WI38 (cell line): ENCODE measurements at regions not wholly inside any gene's neighbourhood (a gene's known extent, or its start where the extent isn't known, plus 50 kb on each side); places are given as distances from the start of the nearest gene placed in this dataset.

ENCODE experiments used
- H3K4me3 ChIP-seq: 2 replicates; pipeline ENCODE4 v1.5.1; 2011; ENCODE audit warnings: low read depth, mild to moderate bottlenecking, control low read depth, low read length
- TF ChIP-seq, protein P1 (sequence below): IDR thresholded peaks from 2 replicates; pipeline ENCODE4 v1.5.1; 2012; ENCODE audit warnings: low read depth, mild to moderate bottlenecking, control low read depth, low read length

DNA sequence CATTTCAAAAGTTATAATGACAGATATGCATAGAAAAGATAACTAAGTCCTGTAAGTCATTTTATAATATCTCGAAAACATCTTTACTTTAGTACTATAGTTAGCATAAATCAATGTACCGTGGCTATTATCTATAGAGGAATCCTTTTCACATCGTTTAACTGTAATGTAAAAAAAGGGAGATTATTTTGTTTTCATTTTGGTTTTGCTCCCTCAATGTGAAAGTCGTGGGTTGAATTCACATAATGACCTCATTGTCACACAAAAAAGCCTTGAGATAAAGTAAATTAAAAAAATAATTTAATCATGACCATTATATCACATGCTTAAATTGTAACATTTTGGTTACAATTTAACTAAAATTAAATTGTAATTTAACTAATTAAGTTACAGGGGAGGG, 560.5 kb upstream of the POT1 start:
- TF ChIP-seq, protein P1, sequence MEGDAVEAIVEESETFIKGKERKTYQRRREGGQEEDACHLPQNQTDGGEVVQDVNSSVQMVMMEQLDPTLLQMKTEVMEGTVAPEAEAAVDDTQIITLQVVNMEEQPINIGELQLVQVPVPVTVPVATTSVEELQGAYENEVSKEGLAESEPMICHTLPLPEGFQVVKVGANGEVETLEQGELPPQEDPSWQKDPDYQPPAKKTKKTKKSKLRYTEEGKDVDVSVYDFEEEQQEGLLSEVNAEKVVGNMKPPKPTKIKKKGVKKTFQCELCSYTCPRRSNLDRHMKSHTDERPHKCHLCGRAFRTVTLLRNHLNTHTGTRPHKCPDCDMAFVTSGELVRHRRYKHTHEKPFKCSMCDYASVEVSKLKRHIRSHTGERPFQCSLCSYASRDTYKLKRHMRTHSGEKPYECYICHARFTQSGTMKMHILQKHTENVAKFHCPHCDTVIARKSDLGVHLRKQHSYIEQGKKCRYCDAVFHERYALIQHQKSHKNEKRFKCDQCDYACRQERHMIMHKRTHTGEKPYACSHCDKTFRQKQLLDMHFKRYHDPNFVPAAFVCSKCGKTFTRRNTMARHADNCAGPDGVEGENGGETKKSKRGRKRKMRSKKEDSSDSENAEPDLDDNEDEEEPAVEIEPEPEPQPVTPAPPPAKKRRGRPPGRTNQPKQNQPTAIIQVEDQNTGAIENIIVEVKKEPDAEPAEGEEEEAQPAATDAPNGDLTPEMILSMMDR: no peak
- H3K4me3 ChIP-seq: no peak overlapping the region

DNA sequence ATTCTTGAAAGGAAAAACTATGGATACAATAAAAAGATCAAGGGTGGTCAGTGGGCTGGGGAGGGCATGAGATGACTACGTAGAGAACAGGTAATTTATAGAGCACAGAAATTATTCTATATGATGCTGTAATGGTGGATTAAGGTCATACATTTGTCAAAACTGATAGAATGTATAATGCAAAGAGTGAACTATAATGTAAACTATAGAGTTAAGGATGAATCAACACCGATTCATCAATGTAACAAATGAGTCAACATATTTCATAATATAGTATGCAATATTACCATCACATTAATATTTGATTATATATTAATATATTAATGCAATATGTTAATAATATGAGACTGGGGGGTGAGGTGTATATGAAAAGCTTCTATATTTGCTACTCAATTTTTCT, 555.6 kb upstream of the POT1 start:
- TF ChIP-seq, protein P1: no peak
- no peak overlapping the region for H3K4me3 ChIP-seq

DNA sequence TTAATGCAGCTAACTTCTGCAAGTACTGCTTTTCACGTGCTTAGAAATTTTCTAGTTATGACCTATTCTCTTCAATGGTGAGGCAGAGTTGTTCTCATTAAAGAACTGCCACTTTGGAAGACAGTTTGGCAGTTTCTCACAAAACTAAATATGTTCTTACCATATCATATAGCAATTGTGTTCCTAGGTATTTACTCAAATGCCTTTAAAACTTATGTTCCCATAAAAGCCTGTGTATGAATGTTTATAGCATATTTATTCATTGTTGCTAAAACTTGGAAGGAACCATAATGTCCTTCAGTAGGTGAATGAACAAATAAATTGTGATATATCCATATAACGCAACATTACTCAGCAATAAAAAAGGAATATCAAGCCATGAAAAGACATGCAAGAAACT, 555.1 kb upstream of the POT1 start:
- TF ChIP-seq, protein P1: no peak
- no peak overlapping the region for H3K4me3 ChIP-seq

DNA sequence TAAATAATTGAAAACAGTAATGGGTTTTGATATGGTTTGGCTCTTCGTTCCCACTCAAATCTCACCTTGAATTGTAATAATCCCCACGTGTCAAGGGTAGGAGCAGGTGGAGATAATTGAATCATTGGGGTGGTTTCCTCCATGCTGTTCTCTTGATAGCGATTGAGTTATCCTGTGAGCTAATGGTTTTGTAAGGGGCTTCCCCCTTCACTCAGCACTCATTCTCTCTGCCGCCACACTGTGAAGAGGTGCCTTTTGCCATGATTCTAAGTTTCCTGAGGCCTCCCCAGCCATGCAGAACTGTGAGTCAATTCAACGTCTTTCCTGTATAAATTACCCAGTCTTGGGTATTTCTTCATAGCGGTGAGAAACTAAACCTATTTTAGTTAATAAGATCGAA, 551.7 kb upstream of the POT1 start:
- TF ChIP-seq, protein P1: no peak
- H3K4me3 ChIP-seq: no peak overlapping the region

DNA sequence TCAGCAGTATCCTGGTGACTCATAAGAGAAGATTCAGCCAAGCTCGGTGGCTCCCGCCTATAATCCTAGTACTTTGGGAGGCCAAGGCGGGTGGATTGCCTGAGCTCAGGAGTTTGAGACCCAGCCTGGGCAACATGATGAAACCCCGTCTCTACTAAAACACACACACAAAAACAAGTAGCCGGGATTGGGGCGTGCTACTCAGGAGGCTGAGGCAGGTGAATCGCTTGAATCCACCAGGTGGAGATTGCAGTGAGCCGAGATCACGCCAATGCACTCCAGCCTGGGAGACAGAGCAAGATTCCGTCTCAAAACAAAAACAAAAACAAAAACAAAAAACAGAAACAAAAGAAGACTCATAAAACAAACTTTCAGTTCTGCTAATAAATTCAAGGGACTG, 551.1 kb upstream of the POT1 start:
- TF ChIP-seq, protein P1: no peak
- no peak overlapping the region for H3K4me3 ChIP-seq

DNA sequence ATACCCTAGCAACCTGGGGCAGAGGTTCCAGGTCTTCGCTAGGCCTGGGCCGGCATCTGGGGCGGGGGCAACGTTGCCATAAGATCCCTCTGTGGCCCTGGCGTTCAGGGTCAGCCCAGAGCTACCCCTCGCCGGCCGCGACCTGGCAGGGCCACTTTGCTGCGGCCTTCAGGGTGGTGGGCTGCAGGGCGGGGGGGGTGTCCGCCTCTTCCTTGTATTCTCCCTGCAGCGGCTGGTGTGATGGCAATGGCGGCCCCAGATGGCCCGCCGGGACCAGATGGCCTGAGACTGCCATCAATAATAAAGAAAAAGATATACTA, 539.2 kb upstream of the POT1 start:
- TF ChIP-seq, protein P1: no peak

DNA sequence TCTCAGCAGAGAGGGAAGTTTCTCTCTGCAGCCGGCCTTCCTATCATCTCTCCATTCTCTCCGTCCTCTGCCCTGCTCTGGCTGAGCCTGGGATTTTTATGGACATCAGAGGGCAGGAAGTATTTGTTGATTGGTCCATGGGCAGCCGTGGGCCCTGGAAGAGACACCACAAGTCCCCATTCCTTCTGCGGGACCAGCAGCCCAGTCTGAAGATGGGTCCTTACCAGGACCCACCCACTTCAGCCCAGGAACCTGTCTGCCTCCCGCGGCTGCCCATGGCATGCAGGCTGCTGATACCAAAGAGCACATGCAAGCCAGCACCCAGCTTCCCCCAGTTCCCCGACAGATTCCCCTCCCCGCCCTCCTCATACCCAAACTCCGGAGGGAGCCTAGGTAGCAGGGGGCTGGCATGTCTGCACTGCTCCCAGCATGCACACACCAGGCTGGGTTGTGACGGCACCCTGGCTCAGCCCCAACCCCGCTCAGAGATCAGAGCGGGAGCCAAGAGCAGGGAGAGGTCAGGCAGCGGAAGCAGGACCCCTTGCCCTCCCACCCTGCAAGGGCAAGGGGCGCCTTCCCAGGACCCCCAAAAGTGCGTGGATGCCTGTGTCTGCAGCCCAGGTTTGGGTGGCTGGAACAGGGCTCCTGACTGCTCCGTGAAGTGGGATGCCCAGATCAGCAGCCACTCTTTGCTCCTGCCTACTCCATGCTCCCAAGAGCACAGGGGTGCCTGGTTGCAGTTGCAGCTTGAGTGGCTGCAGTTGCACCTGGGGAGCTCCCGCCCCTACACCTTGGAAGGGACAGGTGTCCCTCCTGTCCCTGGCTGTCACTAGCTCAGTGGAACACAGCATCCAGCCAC, 538.6 kb upstream of the POT1 start:
- TF ChIP-seq, protein P1: no peak
- H3K4me3 ChIP-seq: no peak overlapping the region

More for the DNA sequence above, 539.2 kb upstream of the POT1 start:
- no peak overlapping the region for H3K4me3 ChIP-seq
